Mesothelial cell of epicardium (in vitro differentiated cells): ENCODE measurements at regions not wholly inside any gene's neighbourhood (a gene's known extent, or its start where the extent isn't known, plus 50 kb on each side); places are given as distances from the start of the nearest gene placed in this dataset.

Experiments used
- DNase-seq, 2 experiments: peaks; one replicate each; pipeline ENCODE4 v3.0.0; 2021; ENCODE audit warnings: low spot score in 2 of 2; ENCODE audit not compliant: unreplicated experiment in 2 of 2
- H3K27ac Mint-ChIP-seq: 2 replicates; pipeline ENCODE4 v1.8.0; 2021; ENCODE audit warnings: mixed read lengths
- H3K27me3 Mint-ChIP-seq: 2 replicates; pipeline ENCODE4 v1.8.0; 2021; ENCODE audit warnings: low read depth, mixed read lengths
- H3K36me3 Mint-ChIP-seq: 2 replicates; pipeline ENCODE4 v1.8.0; 2021; ENCODE audit warnings: mixed read lengths
- H3K4me1 Mint-ChIP-seq: 2 replicates; pipeline ENCODE4 v1.8.0; 2021; ENCODE audit warnings: mixed read lengths
- H3K4me3 Mint-ChIP-seq: 2 replicates; pipeline ENCODE4 v1.8.0; 2021; ENCODE audit warnings: mild to moderate bottlenecking, moderate library complexity, mixed read lengths
- H3K9me3 Mint-ChIP-seq: 2 replicates; pipeline ENCODE4 v1.8.0; 2021; ENCODE audit warnings: mixed read lengths
- CTCF ChIP-seq: fragments of 200-600 bp; sonication (generic); IDR thresholded peaks from one replicate; pipeline ENCODE4 v1.5.0; 2021; ENCODE audit warnings: antibody characterized with exemption; ENCODE audit not compliant: unreplicated experiment

GRCh38 chr18:61281431-61281830 is 51.8 kb upstream of the CDH20 start:
- no peaks in the 10 kb centered on the region for H3K27me3 Mint-ChIP-seq
- H3K9me3 Mint-ChIP-seq: peaks cover 36% of the 10 kb centered on the region
- H3K27ac Mint-ChIP-seq: no peak overlapping the region
- TF ChIP-seq CTCF: no peak
- no peaks in the 10 kb centered on the region for H3K4me1 Mint-ChIP-seq
- no peak overlapping the region for H3K4me3 Mint-ChIP-seq
- no peak for DNase-seq
- H3K36me3 Mint-ChIP-seq: no peaks in the 10 kb centered on the region

GRCh38 chr18:61282926-61283325 is 50.3 kb upstream of the CDH20 start:
- TF ChIP-seq CTCF: no peak
- Mint-ChIP-seq H3K4me3 (no peak overlapping the region), H3K4me1 (no peaks in the 10 kb centered on the region), H3K36me3 (no peaks in the 10 kb centered on the region), H3K27me3 (no peaks in the 10 kb centered on the region), H3K27ac (no peak overlapping the region), H3K9me3 (peaks cover 33% of the 10 kb centered on the region)
- DNase-seq: no peak
